H9 (cell line): ENCODE measurements at regions not wholly inside any gene's neighbourhood (a gene's known extent, or its start where the extent isn't known, plus 50 kb on each side); places are given as distances from the start of the nearest gene placed in this dataset.
A peak's percentile ranks its signal among the peaks of the same experiment; 100 is the strongest.

Source experiments
- DNase-seq: peaks from one replicate; pipeline ENCODE4 v3.0.0-alpha.2; 2017
- H2AFZ ChIP-seq: one replicate; pipeline ENCODE4 v1.6.1; 2013; ENCODE audit warnings: mild to moderate bottlenecking, low read length, control low read depth, moderate library complexity
- H2AK5ac ChIP-seq: 2 replicates; pipeline ENCODE4 v1.6.1; 2013; ENCODE audit warnings: low read length, control low read depth, mixed read lengths; ENCODE audit not compliant: insufficient read length
- H2BK120ac ChIP-seq: one replicate; pipeline ENCODE4 v1.6.1; 2013; ENCODE audit warnings: low read depth, mild to moderate bottlenecking, low read length, control low read depth, inconsistent platforms; ENCODE audit not compliant: poor library complexity, severe bottlenecking
- H2BK12ac ChIP-seq: 2 replicates; pipeline ENCODE4 v1.6.1; 2013; ENCODE audit warnings: low read length, control low read depth, mixed read lengths, low read depth; ENCODE audit not compliant: insufficient read length
- H2BK15ac ChIP-seq: 2 replicates; pipeline ENCODE4 v1.6.1; 2013; ENCODE audit warnings: low read depth, low read length, control low read depth
- H2BK20ac ChIP-seq: one replicate; pipeline ENCODE4 v1.6.1; 2013; ENCODE audit warnings: low read depth, mild to moderate bottlenecking, low read length, control low read depth, inconsistent platforms; ENCODE audit not compliant: poor library complexity, severe bottlenecking
- H2BK5ac ChIP-seq: 2 replicates; pipeline ENCODE4 v1.6.1; 2013; ENCODE audit warnings: low read length, control low read depth, mixed read lengths; ENCODE audit not compliant: insufficient read length
- H3K14ac ChIP-seq: 2 replicates; pipeline ENCODE4 v1.6.1; 2013; ENCODE audit warnings: low read length, control low read depth; ENCODE audit not compliant: insufficient read depth
- H3K18ac ChIP-seq: 2 replicates; pipeline ENCODE4 v1.6.1; 2013; ENCODE audit warnings: low read depth, mild to moderate bottlenecking, mixed read lengths, low read length, control low read depth; ENCODE audit not compliant: insufficient read length
- H3K23ac ChIP-seq: 2 replicates; pipeline ENCODE4 v1.6.1; 2013; ENCODE audit warnings: low read length, control low read depth, mixed read lengths, low read depth; ENCODE audit not compliant: insufficient read length
- H3K23me2 ChIP-seq: 2 replicates; pipeline ENCODE4 v1.6.1; 2013; ENCODE audit warnings: low read depth, mild to moderate bottlenecking, mixed read lengths, low read length, control low read depth; ENCODE audit not compliant: insufficient read length, poor library complexity, severe bottlenecking
- H3K27ac ChIP-seq: 2 replicates; pipeline ENCODE4 v1.5.1; 2013; ENCODE audit warnings: low read length, control low read depth, mixed read lengths, low read depth; ENCODE audit not compliant: insufficient read length
- H3K27me3 ChIP-seq: 2 replicates; pipeline ENCODE4 v1.6.1; 2013; ENCODE audit warnings: low read length, control low read depth, inconsistent platforms; ENCODE audit not compliant: insufficient read depth
- H3K4ac ChIP-seq: 2 replicates; pipeline ENCODE4 v1.6.1; 2013; ENCODE audit warnings: low read depth, mild to moderate bottlenecking, control low read depth, inconsistent platforms, low read length, moderate library complexity
- H3K4me1 ChIP-seq: 2 replicates; pipeline ENCODE4 v1.6.1; 2013; ENCODE audit warnings: low read length, control low read depth, inconsistent platforms; ENCODE audit not compliant: insufficient read depth
- H3K4me2 ChIP-seq: 2 replicates; pipeline ENCODE4 v1.6.1; 2013; ENCODE audit warnings: low read length, control low read depth, mixed read lengths; ENCODE audit not compliant: insufficient read length, insufficient read depth
- H3K56ac ChIP-seq: 2 replicates; pipeline ENCODE4 v1.6.1; 2013; ENCODE audit warnings: low read depth, mild to moderate bottlenecking, mixed read lengths, low read length, control low read depth; ENCODE audit not compliant: insufficient read length
- H3K79me1 ChIP-seq: 2 replicates; pipeline ENCODE4 v1.6.1; 2013; ENCODE audit warnings: low read depth, mild to moderate bottlenecking, moderate library complexity, low read length, control low read depth, inconsistent platforms; ENCODE audit not compliant: insufficient read depth, poor library complexity, severe bottlenecking
- H3K79me2 ChIP-seq: 2 replicates; pipeline ENCODE4 v1.6.1; 2013; ENCODE audit warnings: low read length, control low read depth, inconsistent platforms; ENCODE audit not compliant: insufficient read depth
- H3K9ac ChIP-seq: 2 replicates; pipeline ENCODE4 v1.6.1; 2013; ENCODE audit warnings: low read length, control low read depth, mixed read lengths; ENCODE audit not compliant: insufficient read length; ENCODE audit errors: extremely low read depth
- H3K9me3 ChIP-seq: one replicate; pipeline ENCODE4 v1.6.1; 2013; ENCODE audit warnings: low read depth, low read length, inconsistent platforms; ENCODE audit not compliant: control insufficient read depth
- H3T11ph ChIP-seq: one replicate; pipeline ENCODE4 v1.6.1; 2013; ENCODE audit warnings: mild to moderate bottlenecking, low read length, control low read depth, inconsistent platforms
- H4K20me1 ChIP-seq: one replicate; pipeline ENCODE4 v1.6.1; 2013; ENCODE audit not compliant: control insufficient read depth, insufficient read length, insufficient read depth
- H4K5ac ChIP-seq: 2 replicates; pipeline ENCODE4 v1.6.1; 2013; ENCODE audit warnings: low read depth, mild to moderate bottlenecking, mixed read lengths, low read length, control low read depth; ENCODE audit not compliant: insufficient read length
- H4K8ac ChIP-seq: replicated peaks from 2 replicates; pipeline ENCODE4 v1.6.1; 2013; ENCODE audit warnings: low read length, control low read depth, mixed read lengths, low read depth; ENCODE audit not compliant: insufficient read length
- H4K91ac ChIP-seq: 2 replicates; pipeline ENCODE4 v1.6.1; 2013; ENCODE audit warnings: low read depth, mild to moderate bottlenecking, moderate library complexity, mixed read lengths, low read length, control low read depth; ENCODE audit not compliant: insufficient read length
- H3K27ac Mint-ChIP-seq, 3 experiments: 2 replicates in 2 of 3; 3 replicates in 1 of 3; pipeline ENCODE4 v1.8.0; 2020 to 2021; ENCODE audit warnings: mixed read lengths in 3 of 3, mild to moderate bottlenecking in 1 of 3, moderate library complexity in 1 of 3
- H3K27me3 Mint-ChIP-seq: 2 replicates; pipeline ENCODE4 v1.8.0; 2021; ENCODE audit warnings: low read depth, mild to moderate bottlenecking, moderate library complexity, mixed read lengths
- H3K36me3 Mint-ChIP-seq, 3 experiments: 2 replicates in 2 of 3; 3 replicates in 1 of 3; pipeline ENCODE4 v1.8.0; 2020 to 2021; ENCODE audit warnings: low read depth in 3 of 3, mixed read lengths in 3 of 3; ENCODE audit not compliant: insufficient read depth in 1 of 3
- H3K4me1 Mint-ChIP-seq, 2 experiments: 2 replicates each; pipeline ENCODE4 v1.8.0; 2020; ENCODE audit warnings: mixed read lengths in 2 of 2
- H3K4me3 Mint-ChIP-seq, 2 experiments: 2 replicates in 1 of 2; 3 replicates in 1 of 2; pipeline ENCODE4 v1.8.0; 2020 to 2021; ENCODE audit warnings: mild to moderate bottlenecking in 2 of 2, mixed read lengths in 2 of 2, moderate library complexity in 1 of 2
- H3K9me3 Mint-ChIP-seq, 2 experiments: 2 replicates in 1 of 2; 3 replicates in 1 of 2; pipeline ENCODE4 v1.8.0; 2020; ENCODE audit warnings: mild to moderate bottlenecking in 2 of 2, mixed read lengths in 2 of 2, moderate library complexity in 1 of 2
- CTCF ChIP-seq: fragments of 200-600 bp; sonication (generic); conservative IDR thresholded peaks from 3 replicates; pipeline ENCODE4 v1.8.0; 2021; ENCODE audit warnings: antibody characterized with exemption, mild to moderate bottlenecking
- WGBS: extraction: QIAGEN DNeasy Blood & Tissue Kit; methylation state at CpG from one replicate; pipeline ENCODE4 v1.1.7; 2013; ENCODE audit warnings: missing lambda C conversion rate, low lambda C conversion rate, mixed read lengths; ENCODE audit not compliant: insufficient read length; ENCODE audit errors: extremely low coverage; 5-methylcytosine and 5-hydroxymethylcytosine counted together

- H3K27ac ChIP-seq, result no peak overlapping the region
- no peaks in the 10 kb centered on the region for H3K79me2 ChIP-seq
- H4K91ac ChIP-seq, result no peak overlapping the region
- Mint-ChIP-seq H3K27me3 (no peaks in the 10 kb centered on the region), H3K9me3 (no peaks in the 10 kb centered on the region), H3K36me3 (no peaks in the 10 kb centered on the region), H3K4me3 (no peak overlapping the region), H3K27ac (peak overlapping the region in 1 of 3 experiments; percentile 81; a peak in 2 of 7 replicates), H3K4me1 (peaks cover 12 to 16% of the 10 kb centered on the region in 2 experiments)
- H3K9me3 ChIP-seq, result no peaks in the 10 kb centered on the region
- no peak overlapping the region for H3K23ac ChIP-seq
- H3T11ph ChIP-seq, result no peak overlapping the region
- no peaks in the 10 kb centered on the region for H4K20me1 ChIP-seq
- no peak overlapping the region for H3K18ac ChIP-seq
- H3K9ac ChIP-seq, result no peak overlapping the region
- H2BK12ac ChIP-seq, result no peak overlapping the region
- no peak overlapping the region for H4K8ac ChIP-seq
- H2AFZ ChIP-seq, result no peak overlapping the region
- WGBS, result no CpG with 5 or more reads among the region's 3 CpGs
- no peak overlapping the region for H2BK20ac ChIP-seq
- TF ChIP-seq CTCF, result no peak
- no peak overlapping the region for H3K14ac ChIP-seq
- H3K4me1 ChIP-seq, result no peaks in the 10 kb centered on the region
- H2BK15ac ChIP-seq, result no peak overlapping the region
- H3K27me3 ChIP-seq, result no peaks in the 10 kb centered on the region
- no peak for DNase-seq
- H4K5ac ChIP-seq, result no peak overlapping the region
- H2BK120ac ChIP-seq, result no peak overlapping the region
- no peak overlapping the region for H2BK5ac ChIP-seq
- H3K4me2 ChIP-seq, result no peak overlapping the region
- H3K56ac ChIP-seq, result no peak overlapping the region
- H2AK5ac ChIP-seq, result no peak overlapping the region
- no peak overlapping the region for H3K4ac ChIP-seq
- no peaks in the 10 kb centered on the region for H3K23me2 ChIP-seq
- no peaks in the 10 kb centered on the region for H3K79me1 ChIP-seq
Measured at GRCh38 chr14:87628780-87629179, 364.2 kb downstream of the GALC start.
